ENCODE measurements at regions not wholly inside any gene's neighbourhood (a gene's known extent, or its start where the extent isn't known, plus 50 kb on each side); places are given as distances from the start of the nearest gene placed in this dataset.
"Not testable (repeated sequence)": the region's sequence is repeated elsewhere in the genome, so short reads cannot be mapped to it uniquely, and the experiment has no call there.

DNA sequence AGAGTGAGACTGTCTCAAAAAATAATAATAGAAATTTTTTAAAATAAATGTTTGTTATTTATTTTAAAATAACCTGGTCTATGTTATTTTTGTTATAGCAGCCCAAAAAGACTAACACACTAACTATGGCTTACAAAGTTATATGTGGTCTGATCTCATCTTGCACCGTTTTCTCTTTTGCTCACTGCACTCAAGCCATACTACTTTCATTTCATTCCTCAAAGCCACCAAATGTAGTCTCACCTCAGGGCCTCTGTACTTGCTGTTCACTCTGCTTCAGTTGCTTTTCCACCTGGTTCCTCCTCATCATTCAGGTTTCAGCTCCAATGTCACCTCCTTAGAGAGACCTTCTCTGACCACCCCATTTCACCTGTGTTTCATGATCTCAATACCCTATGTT is 55.2 kb upstream of the MDM1 start:
- no peaks in the 10 kb centered on the region for H3K4me1 ChIP-seq (ENCODE audit: insufficient read depth, insufficient read length)
- no peaks in the 10 kb centered on the region for H3K36me3 ChIP-seq (ENCODE audit: insufficient read depth, insufficient read length, low read length)
- H3K27me3 ChIP-seq (ENCODE audit: insufficient read depth, insufficient read length), result no peaks in the 10 kb centered on the region
- no peak for TF ChIP-seq SUZ12 (IDR thresholded peaks at IDR 0.05; ENCODE audit: extremely low read depth, insufficient read depth, insufficient read length)
- no peak for TF ChIP-seq ZNF274 (IDR thresholded peaks at IDR 0.05; ENCODE audit: low read depth, low read length)
- no peak for DNase-seq (ENCODE audit: low read depth, low spot score)
- no peak overlapping the region for H3K9ac ChIP-seq (ENCODE audit: insufficient read length, low read depth)
- no peak overlapping the region for H3K4me3 ChIP-seq (ENCODE audit: insufficient read length, low read depth)
- peaks cover 10% of the 10 kb centered on the region; the same call in 1 of the 2 replicates for H3K9me3 ChIP-seq (ENCODE audit: insufficient read depth, low read length)

DNA sequence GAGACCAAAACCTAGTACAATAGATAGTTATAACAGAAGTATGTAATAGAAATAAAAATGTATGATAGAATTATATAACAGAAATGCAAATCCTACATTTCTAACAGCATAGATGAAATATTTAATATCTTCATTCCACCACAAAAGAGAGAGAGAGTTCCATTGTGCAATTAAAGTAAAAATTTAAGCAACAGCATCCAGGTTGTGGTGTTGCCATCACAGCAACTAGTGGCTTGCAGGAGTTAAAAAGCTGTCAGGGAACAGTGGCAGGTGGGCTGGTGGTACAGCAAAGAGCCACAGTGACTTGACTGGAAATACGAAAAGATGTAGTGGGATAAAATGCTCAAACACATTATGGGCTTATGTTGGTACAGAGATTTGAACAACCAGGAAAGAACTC is 57.1 kb upstream of the MDM1 start:
- no peaks in the 10 kb centered on the region for H3K36me3 ChIP-seq (ENCODE audit: insufficient read depth, insufficient read length, low read length)
- H3K4me1 ChIP-seq (ENCODE audit: insufficient read depth, insufficient read length), result no peaks in the 10 kb centered on the region
- no peak overlapping the region for H3K9ac ChIP-seq (ENCODE audit: insufficient read length, low read depth)
- DNase-seq (ENCODE audit: low read depth, low spot score), result no peak
- H3K27me3 ChIP-seq (ENCODE audit: insufficient read depth, insufficient read length), result no peaks in the 10 kb centered on the region
- no peak for TF ChIP-seq SUZ12 (IDR thresholded peaks at IDR 0.05; ENCODE audit: extremely low read depth, insufficient read depth, insufficient read length)
- no peak for TF ChIP-seq ZNF274 (IDR thresholded peaks at IDR 0.05; ENCODE audit: low read depth, low read length)
- no peak for TF ChIP-seq YY1 (IDR thresholded peaks at IDR 0.05; ENCODE audit: insufficient read depth, insufficient read length)
- peaks cover 10% of the 10 kb centered on the region; the same call in 1 of the 2 replicates for H3K9me3 ChIP-seq (ENCODE audit: insufficient read depth, low read length)
- H3K4me3 ChIP-seq (ENCODE audit: insufficient read length, low read depth), result no peak overlapping the region

DNA sequence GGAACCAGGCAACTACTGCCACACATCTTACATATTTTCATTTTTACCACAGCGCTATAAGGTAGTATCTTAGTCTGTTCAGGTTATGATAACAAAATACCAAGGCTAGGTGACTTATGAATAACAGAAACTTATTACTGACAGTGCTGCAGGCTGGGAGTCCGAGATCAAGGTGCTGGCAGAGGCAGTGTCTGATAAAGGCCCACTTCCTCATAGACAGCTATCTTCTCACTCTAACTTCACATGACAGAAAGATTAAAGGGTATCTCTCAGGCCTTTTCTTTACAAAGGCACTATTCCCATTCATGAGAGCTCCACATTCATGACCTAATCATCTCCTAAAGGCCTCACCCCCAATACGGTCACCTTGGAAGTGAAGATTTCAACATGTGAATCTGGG is 59.8 kb upstream of the MDM1 start:
- Histone ChIP-seq H3K4me1 (ENCODE audit: insufficient read depth, insufficient read length) (no peaks in the 10 kb centered on the region), H3K4me3 (ENCODE audit: insufficient read length, low read depth) (no peak overlapping the region), H3K9me3 (ENCODE audit: insufficient read depth, low read length) (peaks cover 10% of the 10 kb centered on the region; the same call in 1 of the 2 replicates), H3K27me3 (ENCODE audit: insufficient read depth, insufficient read length) (no peaks in the 10 kb centered on the region), H3K36me3 (ENCODE audit: insufficient read depth, insufficient read length, low read length) (no peaks in the 10 kb centered on the region), H3K9ac (ENCODE audit: insufficient read length, low read depth) (no peak overlapping the region)
- no peak for DNase-seq (ENCODE audit: low read depth, low spot score)
- no peak for TF ChIP-seq YY1 (IDR thresholded peaks at IDR 0.05; ENCODE audit: insufficient read depth, insufficient read length)
- no peak for TF ChIP-seq SUZ12 (IDR thresholded peaks at IDR 0.05; ENCODE audit: extremely low read depth, insufficient read depth, insufficient read length)
- no peak for TF ChIP-seq ZNF274 (IDR thresholded peaks at IDR 0.05; ENCODE audit: low read depth, low read length)

DNA sequence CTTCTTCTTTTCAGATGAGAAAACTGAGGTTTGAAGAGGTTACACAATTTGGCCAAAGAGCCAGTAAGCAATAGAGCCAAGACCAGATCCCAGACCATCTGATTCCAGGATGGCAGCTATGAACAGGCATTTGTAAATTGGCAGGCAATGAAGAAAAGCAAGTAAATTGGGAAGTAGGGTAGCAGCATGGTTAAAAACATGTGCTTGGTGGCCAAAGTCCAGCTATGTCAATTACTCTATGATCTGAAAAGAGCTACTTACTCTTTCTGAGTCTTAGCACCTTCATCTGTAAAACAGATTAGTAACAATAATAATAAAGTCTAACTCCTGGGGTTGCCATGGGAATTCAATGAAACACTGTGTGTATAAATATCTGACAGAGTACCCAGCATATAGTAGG is 60.2 kb upstream of the MDM1 start:
- Histone ChIP-seq H3K4me1 (ENCODE audit: insufficient read depth, insufficient read length) (no peaks in the 10 kb centered on the region), H3K36me3 (ENCODE audit: insufficient read depth, insufficient read length, low read length) (no peaks in the 10 kb centered on the region), H3K9ac (ENCODE audit: insufficient read length, low read depth) (no peak overlapping the region), H3K27me3 (ENCODE audit: insufficient read depth, insufficient read length) (no peaks in the 10 kb centered on the region), H3K9me3 (ENCODE audit: insufficient read depth, low read length) (peaks cover 10% of the 10 kb centered on the region; the same call in 1 of the 2 replicates), H3K4me3 (ENCODE audit: insufficient read length, low read depth) (no peak overlapping the region)
- DNase-seq (ENCODE audit: low read depth, low spot score), result no peak
- TF ChIP-seq ZNF274 (IDR thresholded peaks at IDR 0.05; ENCODE audit: low read depth, low read length), result no peak
- TF ChIP-seq SUZ12 (IDR thresholded peaks at IDR 0.05; ENCODE audit: extremely low read depth, insufficient read depth, insufficient read length), result no peak
- no peak for TF ChIP-seq YY1 (IDR thresholded peaks at IDR 0.05; ENCODE audit: insufficient read depth, insufficient read length)

DNA sequence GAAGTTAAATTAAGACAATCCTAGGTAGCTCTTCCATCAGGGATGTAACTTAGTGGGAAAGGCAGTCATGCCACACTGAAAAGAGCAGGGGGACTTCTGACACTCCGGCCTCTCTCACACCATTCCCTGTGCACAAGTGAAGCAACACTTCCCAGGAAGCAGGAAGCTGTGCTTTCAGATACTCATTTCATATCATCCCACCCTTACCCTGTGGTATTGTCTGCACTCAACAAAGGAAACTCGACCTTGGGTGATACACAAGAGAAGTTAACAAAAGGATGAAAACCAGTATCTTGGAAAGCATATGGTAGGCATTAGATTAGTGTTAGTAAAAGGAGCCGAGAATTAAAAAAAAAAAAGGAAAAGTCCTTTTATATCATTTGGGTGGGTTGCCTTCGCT is 61.3 kb upstream of the MDM1 start:
- DNase-seq (ENCODE audit: low read depth, low spot score), result no peak
- Histone ChIP-seq H3K9ac (ENCODE audit: insufficient read length, low read depth) (no peak overlapping the region), H3K4me3 (ENCODE audit: insufficient read length, low read depth) (no peak overlapping the region), H3K27me3 (ENCODE audit: insufficient read depth, insufficient read length) (no peaks in the 10 kb centered on the region), H3K4me1 (ENCODE audit: insufficient read depth, insufficient read length) (no peaks in the 10 kb centered on the region), H3K9me3 (ENCODE audit: insufficient read depth, low read length) (peaks cover 10% of the 10 kb centered on the region; the same call in 1 of the 2 replicates), H3K36me3 (ENCODE audit: insufficient read depth, insufficient read length, low read length) (no peaks in the 10 kb centered on the region)
- TF ChIP-seq YY1 (IDR thresholded peaks at IDR 0.05; ENCODE audit: insufficient read depth, insufficient read length) (no peak), ZNF274 (IDR thresholded peaks at IDR 0.05; ENCODE audit: low read depth, low read length) (no peak), SUZ12 (IDR thresholded peaks at IDR 0.05; ENCODE audit: extremely low read depth, insufficient read depth, insufficient read length) (no peak)

DNA sequence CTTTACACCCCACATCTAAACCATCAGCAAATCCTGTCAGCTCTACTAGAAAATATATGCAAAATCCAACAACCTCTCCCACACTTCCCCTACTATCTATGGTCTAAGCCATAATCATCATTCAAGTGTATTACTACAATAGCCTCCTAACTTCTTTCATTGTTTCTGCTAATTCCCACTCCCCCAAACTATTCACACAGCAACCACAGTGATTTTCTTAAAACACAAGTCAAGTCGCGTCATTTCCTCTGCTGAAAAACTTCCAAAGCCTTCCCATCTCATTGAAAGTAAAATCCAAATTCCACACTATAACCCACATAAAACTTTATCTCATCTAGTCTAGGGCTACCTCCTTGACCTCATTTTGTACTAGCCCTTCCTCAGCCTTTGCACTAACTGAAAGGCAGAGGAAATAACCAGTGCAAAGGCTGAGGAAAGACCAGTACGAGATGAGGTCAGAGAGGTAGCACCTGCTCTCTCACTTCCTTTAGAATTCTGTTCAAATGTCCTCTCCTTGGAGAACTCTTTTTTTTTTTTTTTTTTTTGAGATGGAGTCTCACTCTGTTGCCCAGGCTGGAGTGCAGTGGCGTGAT is 65.5 kb upstream of the MDM1 start:
- Histone ChIP-seq H3K4me1 (ENCODE audit: insufficient read depth, insufficient read length) (no peaks in the 10 kb centered on the region), H3K27me3 (ENCODE audit: insufficient read depth, insufficient read length) (no peaks in the 10 kb centered on the region), H3K36me3 (ENCODE audit: insufficient read depth, insufficient read length, low read length) (no peaks in the 10 kb centered on the region), H3K4me3 (ENCODE audit: insufficient read length, low read depth) (no peak overlapping the region), H3K9ac (ENCODE audit: insufficient read length, low read depth) (no peak overlapping the region), H3K9me3 (ENCODE audit: insufficient read depth, low read length) (no peaks in the 10 kb centered on the region)
- DNase-seq (ENCODE audit: low read depth, low spot score), result no peak
- TF ChIP-seq YY1 (IDR thresholded peaks at IDR 0.05; ENCODE audit: insufficient read depth, insufficient read length) (no peak), ZNF274 (IDR thresholded peaks at IDR 0.05; ENCODE audit: low read depth, low read length) (no peak), SUZ12 (IDR thresholded peaks at IDR 0.05; ENCODE audit: extremely low read depth, insufficient read depth, insufficient read length) (no peak)

DNA sequence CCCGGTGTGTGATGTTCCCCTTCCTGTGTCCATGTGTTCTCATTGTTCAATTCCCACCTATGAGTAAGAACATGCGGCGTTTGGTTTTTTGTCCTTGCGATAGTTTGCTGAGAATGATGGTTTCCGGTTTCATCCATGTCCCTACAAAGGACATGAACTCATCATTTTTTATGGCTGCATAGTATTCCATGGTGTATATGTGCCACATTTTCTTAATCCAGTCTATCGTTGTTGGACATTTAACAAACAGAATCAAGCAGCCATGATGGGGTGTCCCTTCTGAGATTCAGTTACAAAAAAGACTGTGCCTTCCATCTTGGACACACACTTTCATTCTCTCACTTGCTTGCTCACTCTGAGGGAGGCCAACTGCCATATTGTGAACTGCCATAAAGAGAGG is 66.5 kb upstream of the MDM1 start:
- not testable (repeated sequence) for H3K4me3 ChIP-seq (ENCODE audit: insufficient read length, low read depth); H3K9ac ChIP-seq (ENCODE audit: insufficient read length, low read depth); H3K27me3 ChIP-seq (ENCODE audit: insufficient read depth, insufficient read length); H3K36me3 ChIP-seq (ENCODE audit: insufficient read depth, insufficient read length, low read length); H3K4me1 ChIP-seq (ENCODE audit: insufficient read depth, insufficient read length); DNase-seq (ENCODE audit: low read depth, low spot score); H3K9me3 ChIP-seq (ENCODE audit: insufficient read depth, low read length)
